ENCODE measurements at regions not wholly inside any gene's neighbourhood (a gene's known extent, or its start where the extent isn't known, plus 50 kb on each side); places are given as distances from the start of the nearest gene placed in this dataset.

DNA sequence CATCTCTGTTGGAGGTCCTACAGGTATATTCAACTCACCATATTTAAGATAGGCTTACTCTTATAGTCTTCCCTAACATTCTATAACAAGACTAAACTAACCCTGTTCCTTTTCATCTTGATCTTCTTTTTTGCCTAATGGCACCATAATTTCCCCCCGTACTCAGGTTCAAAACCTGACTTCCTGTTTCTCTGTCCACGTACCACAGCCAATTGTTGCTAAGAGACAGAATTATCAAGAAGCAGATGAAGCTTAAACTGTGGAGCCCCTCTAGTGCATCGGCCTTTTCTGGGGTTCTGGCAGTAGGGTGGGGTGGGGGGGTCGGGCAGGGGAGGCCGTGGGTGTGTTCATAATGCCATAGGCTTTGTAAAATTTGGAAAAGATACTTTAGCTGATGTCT is 109.2 kb downstream of the EVX1 start:
- TF ChIP-seq, protein P1, sequence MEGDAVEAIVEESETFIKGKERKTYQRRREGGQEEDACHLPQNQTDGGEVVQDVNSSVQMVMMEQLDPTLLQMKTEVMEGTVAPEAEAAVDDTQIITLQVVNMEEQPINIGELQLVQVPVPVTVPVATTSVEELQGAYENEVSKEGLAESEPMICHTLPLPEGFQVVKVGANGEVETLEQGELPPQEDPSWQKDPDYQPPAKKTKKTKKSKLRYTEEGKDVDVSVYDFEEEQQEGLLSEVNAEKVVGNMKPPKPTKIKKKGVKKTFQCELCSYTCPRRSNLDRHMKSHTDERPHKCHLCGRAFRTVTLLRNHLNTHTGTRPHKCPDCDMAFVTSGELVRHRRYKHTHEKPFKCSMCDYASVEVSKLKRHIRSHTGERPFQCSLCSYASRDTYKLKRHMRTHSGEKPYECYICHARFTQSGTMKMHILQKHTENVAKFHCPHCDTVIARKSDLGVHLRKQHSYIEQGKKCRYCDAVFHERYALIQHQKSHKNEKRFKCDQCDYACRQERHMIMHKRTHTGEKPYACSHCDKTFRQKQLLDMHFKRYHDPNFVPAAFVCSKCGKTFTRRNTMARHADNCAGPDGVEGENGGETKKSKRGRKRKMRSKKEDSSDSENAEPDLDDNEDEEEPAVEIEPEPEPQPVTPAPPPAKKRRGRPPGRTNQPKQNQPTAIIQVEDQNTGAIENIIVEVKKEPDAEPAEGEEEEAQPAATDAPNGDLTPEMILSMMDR (IDR thresholded peaks at IDR 0.05), result no peak
- TF ChIP-seq POLR2A (IDR thresholded peaks at IDR 0.05), result no peak

All from right lobe of liver (tissue), 4 donors.